Transverse colon (tissue), 4 donors: ENCODE measurements at regions not wholly inside any gene's neighbourhood (a gene's known extent, or its start where the extent isn't known, plus 50 kb on each side); places are given as distances from the start of the nearest gene placed in this dataset.

Experiments
- EP300 ChIP-seq: sonication (generic); formaldehyde crosslinking; IDR thresholded peaks from one replicate; pipeline ENCODE4 v1.6.1; 2017; ENCODE audit warnings: antibody characterized with exemption, low read depth
- POLR2A ChIP-seq: fragments of 450-650 bp; IDR thresholded peaks from one replicate; pipeline ENCODE4 v1.6.1; 2016; ENCODE audit warnings: antibody characterized with exemption, mild to moderate bottlenecking, moderate library complexity
- POLR2AphosphoS5 ChIP-seq, 3 donors: sonication (generic); formaldehyde crosslinking; IDR thresholded peaks; one replicate each; pipeline ENCODE4 v1.6.1; 2016; ENCODE audit warnings: antibody characterized with exemption in 3 of 3
- TF ChIP-seq, protein P1 (sequence below), 5 experiments: fragments of 200-600 bp in 3 of 5; fragments of 450-650 bp in 2 of 5; sonication (generic) in 3 of 5; IDR thresholded peaks; 1 replicate in 2 of 5; 2 replicates in 3 of 5; pipeline ENCODE4 v1.5.1; 2016 to 2017; ENCODE audit warnings: antibody characterized with exemption in 5 of 5, inconsistent platforms in 3 of 5, mild to moderate bottlenecking in 2 of 5, moderate library complexity in 1 of 5

DNA sequence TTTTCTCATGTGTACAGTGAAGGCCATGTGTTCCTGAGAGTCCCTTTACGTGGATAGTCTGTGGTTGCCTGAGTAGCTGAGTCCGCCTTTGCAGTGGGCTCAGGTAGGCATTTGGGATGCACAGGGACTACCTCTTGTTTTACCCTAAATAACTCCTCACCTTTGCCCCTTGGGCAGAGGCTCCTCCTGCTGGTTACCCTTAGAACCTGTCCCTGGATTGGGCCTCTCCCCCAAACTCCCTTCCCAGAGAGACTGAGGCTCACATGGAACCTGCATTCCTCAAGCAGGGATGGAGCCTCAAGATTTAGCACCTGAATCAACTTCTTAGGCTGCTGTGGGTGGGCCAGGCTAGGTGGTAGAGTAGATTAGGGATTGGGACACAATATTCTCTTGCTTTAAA lies 111.7 kb downstream of the FOXD2 start:
- TF ChIP-seq EP300 (no peak), POLR2A (no peak), POLR2AphosphoS5 (IDR thresholded peaks at IDR 0.05) (no peak)
- TF ChIP-seq, protein P1, sequence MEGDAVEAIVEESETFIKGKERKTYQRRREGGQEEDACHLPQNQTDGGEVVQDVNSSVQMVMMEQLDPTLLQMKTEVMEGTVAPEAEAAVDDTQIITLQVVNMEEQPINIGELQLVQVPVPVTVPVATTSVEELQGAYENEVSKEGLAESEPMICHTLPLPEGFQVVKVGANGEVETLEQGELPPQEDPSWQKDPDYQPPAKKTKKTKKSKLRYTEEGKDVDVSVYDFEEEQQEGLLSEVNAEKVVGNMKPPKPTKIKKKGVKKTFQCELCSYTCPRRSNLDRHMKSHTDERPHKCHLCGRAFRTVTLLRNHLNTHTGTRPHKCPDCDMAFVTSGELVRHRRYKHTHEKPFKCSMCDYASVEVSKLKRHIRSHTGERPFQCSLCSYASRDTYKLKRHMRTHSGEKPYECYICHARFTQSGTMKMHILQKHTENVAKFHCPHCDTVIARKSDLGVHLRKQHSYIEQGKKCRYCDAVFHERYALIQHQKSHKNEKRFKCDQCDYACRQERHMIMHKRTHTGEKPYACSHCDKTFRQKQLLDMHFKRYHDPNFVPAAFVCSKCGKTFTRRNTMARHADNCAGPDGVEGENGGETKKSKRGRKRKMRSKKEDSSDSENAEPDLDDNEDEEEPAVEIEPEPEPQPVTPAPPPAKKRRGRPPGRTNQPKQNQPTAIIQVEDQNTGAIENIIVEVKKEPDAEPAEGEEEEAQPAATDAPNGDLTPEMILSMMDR (IDR thresholded peaks at IDR 0.05), result no peak
